ENCODE measurements at regions not wholly inside any gene's neighbourhood (a gene's known extent, or its start where the extent isn't known, plus 50 kb on each side); places are given as distances from the start of the nearest gene placed in this dataset.

DNA sequence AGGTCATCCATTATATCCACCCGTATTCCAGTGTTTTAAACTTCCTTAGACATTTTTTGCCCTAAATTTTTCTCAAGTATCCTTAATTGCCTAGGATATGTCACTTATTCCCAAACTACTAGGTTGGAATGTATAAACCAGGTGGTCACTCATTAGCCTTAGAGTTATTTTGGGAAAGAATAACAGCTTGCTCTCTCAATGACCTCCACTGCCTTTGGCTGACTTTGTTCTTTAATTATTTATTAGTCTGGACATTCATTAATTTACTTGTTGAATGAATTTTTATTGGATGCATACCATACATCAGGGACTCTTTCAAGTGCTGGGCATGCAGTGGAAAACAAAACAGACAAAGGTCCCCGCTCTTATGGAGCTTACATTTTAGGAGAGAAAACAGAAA lies 609.3 kb upstream of the IGFBP7 start:
- TF ChIP-seq EZH2 (IDR thresholded peaks at IDR 0.05; ENCODE audit: low read depth, unreplicated experiment): no peak
- TF ChIP-seq POLR2AphosphoS5 (IDR thresholded peaks at IDR 0.05; ENCODE audit: low read depth): no peak
- TF ChIP-seq, protein P1, sequence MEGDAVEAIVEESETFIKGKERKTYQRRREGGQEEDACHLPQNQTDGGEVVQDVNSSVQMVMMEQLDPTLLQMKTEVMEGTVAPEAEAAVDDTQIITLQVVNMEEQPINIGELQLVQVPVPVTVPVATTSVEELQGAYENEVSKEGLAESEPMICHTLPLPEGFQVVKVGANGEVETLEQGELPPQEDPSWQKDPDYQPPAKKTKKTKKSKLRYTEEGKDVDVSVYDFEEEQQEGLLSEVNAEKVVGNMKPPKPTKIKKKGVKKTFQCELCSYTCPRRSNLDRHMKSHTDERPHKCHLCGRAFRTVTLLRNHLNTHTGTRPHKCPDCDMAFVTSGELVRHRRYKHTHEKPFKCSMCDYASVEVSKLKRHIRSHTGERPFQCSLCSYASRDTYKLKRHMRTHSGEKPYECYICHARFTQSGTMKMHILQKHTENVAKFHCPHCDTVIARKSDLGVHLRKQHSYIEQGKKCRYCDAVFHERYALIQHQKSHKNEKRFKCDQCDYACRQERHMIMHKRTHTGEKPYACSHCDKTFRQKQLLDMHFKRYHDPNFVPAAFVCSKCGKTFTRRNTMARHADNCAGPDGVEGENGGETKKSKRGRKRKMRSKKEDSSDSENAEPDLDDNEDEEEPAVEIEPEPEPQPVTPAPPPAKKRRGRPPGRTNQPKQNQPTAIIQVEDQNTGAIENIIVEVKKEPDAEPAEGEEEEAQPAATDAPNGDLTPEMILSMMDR (conservative IDR thresholded peaks at IDR 0.05; ENCODE audit: low read depth in 2 of 2): no peak
- TF ChIP-seq REST (IDR thresholded peaks at IDR 0.05; ENCODE audit: unreplicated experiment): no peak
- TF ChIP-seq, protein P2, sequence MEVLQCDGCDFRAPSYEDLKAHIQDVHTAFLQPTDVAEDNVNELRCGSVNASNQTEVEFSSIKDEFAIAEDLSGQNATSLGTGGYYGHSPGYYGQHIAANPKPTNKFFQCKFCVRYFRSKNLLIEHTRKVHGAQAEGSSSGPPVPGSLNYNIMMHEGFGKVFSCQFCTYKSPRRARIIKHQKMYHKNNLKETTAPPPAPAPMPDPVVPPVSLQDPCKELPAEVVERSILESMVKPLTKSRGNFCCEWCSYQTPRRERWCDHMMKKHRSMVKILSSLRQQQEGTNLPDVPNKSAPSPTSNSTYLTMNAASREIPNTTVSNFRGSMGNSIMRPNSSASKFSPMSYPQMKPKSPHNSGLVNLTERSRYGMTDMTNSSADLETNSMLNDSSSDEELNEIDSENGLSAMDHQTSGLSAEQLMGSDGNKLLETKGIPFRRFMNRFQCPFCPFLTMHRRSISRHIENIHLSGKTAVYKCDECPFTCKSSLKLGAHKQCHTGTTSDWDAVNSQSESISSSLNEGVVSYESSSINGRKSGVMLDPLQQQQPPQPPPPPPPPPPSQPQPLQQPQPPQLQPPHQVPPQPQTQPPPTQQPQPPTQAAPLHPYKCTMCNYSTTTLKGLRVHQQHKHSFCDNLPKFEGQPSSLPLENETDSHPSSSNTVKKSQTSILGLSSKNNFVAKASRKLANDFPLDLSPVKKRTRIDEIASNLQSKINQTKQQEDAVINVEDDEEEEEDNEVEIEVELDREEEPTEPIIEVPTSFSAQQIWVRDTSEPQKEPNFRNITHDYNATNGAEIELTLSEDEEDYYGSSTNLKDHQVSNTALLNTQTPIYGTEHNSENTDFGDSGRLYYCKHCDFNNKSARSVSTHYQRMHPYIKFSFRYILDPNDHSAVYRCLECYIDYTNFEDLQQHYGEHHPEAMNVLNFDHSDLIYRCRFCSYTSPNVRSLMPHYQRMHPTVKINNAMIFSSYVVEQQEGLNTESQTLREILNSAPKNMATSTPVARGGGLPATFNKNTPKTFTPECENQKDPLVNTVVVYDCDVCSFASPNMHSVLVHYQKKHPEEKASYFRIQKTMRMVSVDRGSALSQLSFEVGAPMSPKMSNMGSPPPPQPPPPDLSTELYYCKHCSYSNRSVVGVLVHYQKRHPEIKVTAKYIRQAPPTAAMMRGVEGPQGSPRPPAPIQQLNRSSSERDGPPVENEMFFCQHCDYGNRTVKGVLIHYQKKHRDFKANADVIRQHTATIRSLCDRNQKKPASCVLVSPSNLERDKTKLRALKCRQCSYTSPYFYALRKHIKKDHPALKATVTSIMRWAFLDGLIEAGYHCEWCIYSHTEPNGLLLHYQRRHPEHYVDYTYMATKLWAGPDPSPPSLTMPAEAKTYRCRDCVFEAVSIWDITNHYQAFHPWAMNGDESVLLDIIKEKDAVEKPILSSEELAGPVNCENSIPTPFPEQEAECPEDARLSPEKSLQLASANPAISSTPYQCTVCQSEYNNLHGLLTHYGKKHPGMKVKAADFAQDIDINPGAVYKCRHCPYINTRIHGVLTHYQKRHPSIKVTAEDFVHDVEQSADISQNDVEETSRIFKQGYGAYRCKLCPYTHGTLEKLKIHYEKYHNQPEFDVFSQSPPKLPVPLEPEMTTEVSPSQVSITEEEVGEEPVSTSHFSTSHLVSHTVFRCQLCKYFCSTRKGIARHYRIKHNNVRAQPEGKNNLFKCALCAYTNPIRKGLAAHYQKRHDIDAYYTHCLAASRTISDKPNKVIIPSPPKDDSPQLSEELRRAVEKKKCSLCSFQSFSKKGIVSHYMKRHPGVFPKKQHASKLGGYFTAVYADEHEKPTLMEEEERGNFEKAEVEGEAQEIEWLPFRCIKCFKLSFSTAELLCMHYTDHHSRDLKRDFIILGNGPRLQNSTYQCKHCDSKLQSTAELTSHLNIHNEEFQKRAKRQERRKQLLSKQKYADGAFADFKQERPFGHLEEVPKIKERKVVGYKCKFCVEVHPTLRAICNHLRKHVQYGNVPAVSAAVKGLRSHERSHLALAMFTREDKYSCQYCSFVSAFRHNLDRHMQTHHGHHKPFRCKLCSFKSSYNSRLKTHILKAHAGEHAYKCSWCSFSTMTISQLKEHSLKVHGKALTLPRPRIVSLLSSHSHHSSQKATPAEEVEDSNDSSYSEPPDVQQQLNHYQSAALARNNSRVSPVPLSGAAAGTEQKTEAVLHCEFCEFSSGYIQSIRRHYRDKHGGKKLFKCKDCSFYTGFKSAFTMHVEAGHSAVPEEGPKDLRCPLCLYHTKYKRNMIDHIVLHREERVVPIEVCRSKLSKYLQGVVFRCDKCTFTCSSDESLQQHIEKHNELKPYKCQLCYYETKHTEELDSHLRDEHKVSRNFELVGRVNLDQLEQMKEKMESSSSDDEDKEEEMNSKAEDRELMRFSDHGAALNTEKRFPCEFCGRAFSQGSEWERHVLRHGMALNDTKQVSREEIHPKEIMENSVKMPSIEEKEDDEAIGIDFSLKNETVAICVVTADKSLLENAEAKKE (CRISPR knock-in tag; IDR thresholded peaks at IDR 0.05): no peak
- no peak for TF ChIP-seq CREB1 (CRISPR knock-in tag; IDR thresholded peaks at IDR 0.05; ENCODE audit: low read depth)
- no peak for TF ChIP-seq EZH2phosphoT487 (IDR thresholded peaks at IDR 0.05; ENCODE audit: unreplicated experiment)
- TF ChIP-seq, protein P3, sequence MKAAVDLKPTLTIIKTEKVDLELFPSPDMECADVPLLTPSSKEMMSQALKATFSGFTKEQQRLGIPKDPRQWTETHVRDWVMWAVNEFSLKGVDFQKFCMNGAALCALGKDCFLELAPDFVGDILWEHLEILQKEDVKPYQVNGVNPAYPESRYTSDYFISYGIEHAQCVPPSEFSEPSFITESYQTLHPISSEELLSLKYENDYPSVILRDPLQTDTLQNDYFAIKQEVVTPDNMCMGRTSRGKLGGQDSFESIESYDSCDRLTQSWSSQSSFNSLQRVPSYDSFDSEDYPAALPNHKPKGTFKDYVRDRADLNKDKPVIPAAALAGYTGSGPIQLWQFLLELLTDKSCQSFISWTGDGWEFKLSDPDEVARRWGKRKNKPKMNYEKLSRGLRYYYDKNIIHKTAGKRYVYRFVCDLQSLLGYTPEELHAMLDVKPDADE (IDR thresholded peaks at IDR 0.05): no peak
- no peak for TF ChIP-seq ZNF331 (CRISPR knock-in tag; IDR thresholded peaks at IDR 0.05; ENCODE audit: low read depth)
- no peak for TF ChIP-seq JUNB (IDR thresholded peaks at IDR 0.05; ENCODE audit: unreplicated experiment)
- no peak for TF ChIP-seq STAT1 (IDR thresholded peaks at IDR 0.05; ENCODE audit: unreplicated experiment)
- TF ChIP-seq ZNF114 (CRISPR knock-in tag; IDR thresholded peaks at IDR 0.05): no peak
- TF ChIP-seq NANOG (IDR thresholded peaks at IDR 0.05; ENCODE audit: borderline replicate concordance): no peak

Measured in GM23338 (cell line).